Liver (tissue), 2 donors: ENCODE measurements at regions not wholly inside any gene's neighbourhood (a gene's known extent, or its start where the extent isn't known, plus 50 kb on each side); places are given as distances from the start of the nearest gene placed in this dataset.

Experiments
- JUND ChIP-seq, 2 donors: IDR thresholded peaks; 2 replicates each; pipeline ENCODE4 v1.6.1; 2016; ENCODE audit warnings: antibody characterized with exemption in 2 of 2
- TAF1 ChIP-seq: conservative IDR thresholded peaks from 2 replicates; pipeline ENCODE4 v1.6.1; 2016; ENCODE audit warnings: antibody characterized with exemption, mild to moderate bottlenecking
- donor health status: healthy.

GRCh38 chr16:54590836-54591235 lies 304.2 kb upstream of the IRX3 start:
- TF ChIP-seq JUND (IDR thresholded peaks at IDR 0.05) = no peak
- no peak for TF ChIP-seq TAF1
